CD4-positive, alpha-beta T cell treated with Interleukin-15 for 1 hour (primary cell): ENCODE measurements at regions not wholly inside any gene's neighbourhood (a gene's known extent, or its start where the extent isn't known, plus 50 kb on each side); places are given as distances from the start of the nearest gene placed in this dataset.
"Not testable (repeated sequence)": the region's sequence is repeated elsewhere in the genome, so short reads cannot be mapped to it uniquely, and the experiment has no call there.

ENCODE experiments used
- DNase-seq: peaks from one replicate; pipeline ENCODE4 v3.0.0-alpha.2; 2020

GRCh38 chr6:104676679-104677078 is 183.0 kb downstream of the HACE1 start:
- DNase-seq: not testable (repeated sequence)

DNA sequence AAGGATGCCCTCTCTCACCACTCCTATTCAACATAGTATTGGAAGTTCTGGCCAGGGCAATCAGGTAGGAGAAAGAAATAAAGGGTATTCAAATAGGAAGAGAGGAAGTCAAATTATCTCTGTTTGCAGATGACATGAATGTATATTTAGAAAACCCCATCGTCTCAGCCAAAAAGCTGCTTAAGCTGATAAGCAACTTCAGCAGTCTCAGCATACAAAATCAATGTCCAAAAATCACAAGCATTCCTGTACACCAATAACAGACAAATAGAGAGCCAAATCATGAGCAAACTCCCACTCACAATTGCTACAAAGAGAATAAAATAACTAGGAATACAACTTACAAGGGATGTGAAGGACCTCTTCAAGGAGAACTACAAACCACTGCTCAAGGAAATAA is 184.6 kb downstream of the HACE1 start:
- DNase-seq: not testable (repeated sequence)

GRCh38 chr6:104673078-104673477 is 186.6 kb downstream of the HACE1 start:
- DNase-seq: not testable (repeated sequence)

GRCh38 chr6:104671591-104671891 is 188.2 kb downstream of the HACE1 start:
- not testable (repeated sequence) for DNase-seq

- not testable (repeated sequence) for DNase-seq
Measured at GRCh38 chr6:104670834-104671590, 188.7 kb downstream of the HACE1 start.

GRCh38 chr6:104669483-104669882 is 190.2 kb downstream of the HACE1 start:
- no peak for DNase-seq

GRCh38 chr6:104656235-104656634 is 203.5 kb downstream of the HACE1 start:
- DNase-seq: no peak

DNA sequence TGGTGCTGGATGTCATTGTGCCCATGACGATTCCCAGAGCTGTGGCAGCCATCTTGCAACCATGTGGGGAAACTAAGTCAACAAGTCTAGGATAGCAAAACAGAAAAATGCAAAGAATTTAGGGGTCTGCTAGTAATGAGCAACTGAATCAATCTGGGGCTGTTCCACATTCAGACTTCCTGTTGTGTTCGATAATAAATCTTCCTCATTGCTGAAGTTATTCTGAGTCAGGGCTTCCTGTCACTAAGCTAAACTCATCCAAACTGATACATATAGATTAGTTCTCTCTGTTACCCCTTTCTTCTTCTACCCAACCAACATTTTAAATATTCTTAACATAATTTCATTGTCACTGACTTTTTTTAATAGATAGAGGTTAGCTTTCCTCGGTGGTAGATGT is 205.9 kb downstream of the HACE1 start:
- DNase-seq: no peak

DNA sequence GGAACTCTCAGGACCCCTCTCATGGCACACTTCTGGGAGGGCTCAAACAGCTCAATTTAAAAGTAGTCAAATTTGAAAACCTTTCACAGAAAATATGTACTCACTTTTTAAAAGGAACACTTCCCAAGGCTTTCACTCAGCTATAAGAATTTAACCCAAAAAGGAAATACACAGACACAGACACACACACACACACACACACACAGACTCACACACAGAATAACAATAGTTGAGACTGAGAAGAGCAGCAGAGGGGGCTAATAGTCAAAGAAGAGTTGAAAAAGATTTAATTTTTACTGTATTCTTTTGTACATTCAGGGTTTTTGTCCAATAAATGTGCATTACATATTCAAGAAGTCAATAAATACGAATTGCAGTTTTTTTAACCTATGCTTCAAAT is 211.4 kb downstream of the HACE1 start:
- no peak for DNase-seq

GRCh38 chr6:104644848-104645247 is 214.9 kb downstream of the HACE1 start:
- DNase-seq: no peak

- no peak for DNase-seq
Measured at GRCh38 chr6:104642871-104643270, 216.8 kb downstream of the HACE1 start.

GRCh38 chr6:104640761-104641160 is 219.0 kb downstream of the HACE1 start:
- no peak for DNase-seq

- DNase-seq: no peak
Measured at GRCh38 chr6:104640150-104640700, 219.5 kb downstream of the HACE1 start.

DNA sequence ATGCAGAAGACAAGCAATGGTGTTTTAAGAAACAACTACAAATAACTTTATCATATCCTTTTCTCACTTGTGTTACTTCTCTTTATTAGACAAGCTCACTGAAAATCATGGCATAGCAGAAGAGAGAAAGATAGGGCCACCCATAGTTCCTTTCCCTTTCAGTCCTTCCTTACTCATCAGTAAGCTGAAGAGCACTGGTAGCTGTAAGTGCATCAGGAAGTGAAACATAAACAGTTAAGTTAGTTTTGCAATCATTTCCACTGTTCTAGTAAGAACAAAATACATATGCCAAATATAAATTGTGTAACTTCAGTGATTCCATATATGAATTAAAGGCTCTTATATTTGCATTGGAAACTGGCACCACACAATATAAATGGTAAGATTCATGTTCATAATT is 220.1 kb downstream of the HACE1 start:
- no peak for DNase-seq

DNA sequence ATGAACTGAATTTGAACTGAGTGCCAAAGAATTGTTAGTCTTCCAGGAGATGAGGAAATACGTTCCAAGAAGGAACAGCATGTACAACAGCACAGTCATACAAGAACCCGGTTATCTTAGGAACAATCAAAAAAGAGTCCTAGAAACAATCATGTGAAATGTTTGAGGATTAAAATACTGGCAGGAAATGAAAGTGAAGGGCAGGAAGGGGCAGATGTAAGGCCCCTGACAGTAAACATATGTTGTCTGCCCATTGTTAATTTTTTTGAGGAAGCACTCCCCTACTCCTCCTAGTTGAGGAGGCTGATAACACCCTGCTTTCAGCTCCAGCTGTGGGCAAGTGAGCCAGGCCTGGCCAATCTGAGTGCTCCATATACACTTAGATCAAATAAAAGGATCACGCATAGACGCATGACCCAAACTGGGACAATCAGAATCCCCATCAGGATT is 220.9 kb downstream of the HACE1 start:
- DNase-seq: no peak

DNA sequence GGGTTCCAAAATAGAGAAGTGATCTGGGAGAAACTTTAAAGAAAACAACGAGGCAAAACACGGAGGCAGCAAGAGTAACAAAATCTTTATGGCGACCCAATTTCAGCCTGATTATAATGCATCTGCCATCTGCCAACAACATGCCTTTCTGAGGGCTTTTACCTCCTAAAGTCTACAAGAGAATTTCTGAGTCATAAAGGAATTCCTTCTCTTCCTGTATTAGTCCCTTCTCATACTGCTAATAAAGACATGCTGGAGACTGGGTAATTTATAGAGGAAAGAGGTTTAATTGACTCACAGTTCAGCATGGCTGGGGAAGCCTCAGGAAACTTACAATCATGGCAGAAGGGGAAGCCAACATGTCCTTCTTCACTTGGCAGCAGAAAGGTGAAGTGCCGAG is 226.6 kb downstream of the HACE1 start:
- DNase-seq: no peak

DNA sequence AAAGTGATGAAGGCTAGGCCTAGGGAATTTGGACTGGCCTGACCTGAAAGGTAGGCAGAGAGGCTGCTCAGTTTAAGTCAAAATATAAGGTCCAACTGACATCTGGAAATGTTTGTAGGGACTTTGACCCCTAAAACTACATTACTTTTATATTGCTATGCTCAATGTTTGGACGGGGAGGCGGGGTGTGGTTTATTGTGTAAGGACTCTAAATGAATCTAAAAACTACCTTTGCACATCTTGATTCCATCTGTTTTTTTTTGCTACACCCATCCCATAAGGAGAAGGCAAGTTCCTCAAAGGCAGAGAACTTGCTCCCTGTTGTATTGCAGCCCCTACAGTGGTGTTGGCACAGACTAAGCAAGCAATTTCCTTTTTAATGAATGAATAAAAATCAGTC is 227.1 kb downstream of the HACE1 start:
- no peak for DNase-seq

DNA sequence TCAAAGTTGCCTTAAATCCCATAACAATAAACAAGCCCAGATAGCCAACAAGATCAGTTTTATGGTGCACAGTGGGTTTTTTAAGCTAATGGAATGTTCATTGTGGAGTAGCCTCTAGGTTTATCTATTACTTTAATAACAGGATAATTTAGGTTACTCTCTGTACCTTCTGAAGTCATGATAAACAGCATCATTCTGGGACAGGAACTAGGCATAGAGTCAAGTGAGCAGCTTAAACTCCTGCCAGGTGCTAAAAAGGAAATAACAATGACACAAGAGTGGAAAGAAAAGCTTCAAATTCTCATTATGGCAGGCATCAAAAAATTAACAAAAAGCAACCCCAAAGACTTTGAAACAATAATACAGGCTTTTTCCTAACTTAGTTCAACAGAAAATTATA is 228.8 kb downstream of the HACE1 start:
- DNase-seq: no peak

GRCh38 chr6:104630522-104630921 is 229.2 kb downstream of the HACE1 start:
- DNase-seq: no peak

- DNase-seq: no peak
Measured at GRCh38 chr6:104629826-104630225, 229.9 kb downstream of the HACE1 start.

GRCh38 chr6:104625536-104625935 is 234.2 kb downstream of the HACE1 start:
- no peak for DNase-seq

DNA sequence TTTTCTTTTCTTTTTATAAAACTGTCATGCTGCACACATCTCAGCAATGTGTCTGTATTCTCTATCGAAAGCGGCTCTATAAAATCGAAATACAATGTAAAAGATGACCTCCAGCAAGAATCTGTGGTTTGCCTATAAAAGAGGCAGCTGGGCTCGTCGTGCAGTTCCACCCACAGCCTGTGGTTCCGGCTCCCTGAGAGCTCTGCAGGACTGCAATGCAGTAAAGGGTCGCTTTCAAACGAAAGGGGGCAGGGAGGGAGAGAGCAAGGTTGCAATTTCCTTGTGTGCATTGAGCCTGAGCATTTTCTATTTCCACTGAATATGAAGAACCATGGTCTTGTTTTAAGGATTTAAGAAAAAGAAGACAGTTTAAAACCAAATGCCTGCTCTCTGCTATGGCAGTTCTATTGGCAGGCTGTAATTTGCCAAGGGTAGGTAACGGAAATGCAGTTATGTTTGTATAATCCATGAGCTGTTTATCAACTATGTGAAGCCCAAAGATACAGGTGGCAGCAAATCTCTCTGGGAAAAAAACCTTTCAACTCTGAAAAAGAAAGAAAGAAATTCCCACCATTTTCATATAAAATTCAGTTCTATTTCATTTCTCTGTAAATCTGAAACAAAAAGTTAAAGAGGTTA is 236.5 kb downstream of the HACE1 start:
- no peak for DNase-seq

- DNase-seq: no peak
Measured at GRCh38 chr6:104621396-104621795, 238.3 kb downstream of the HACE1 start.

DNA sequence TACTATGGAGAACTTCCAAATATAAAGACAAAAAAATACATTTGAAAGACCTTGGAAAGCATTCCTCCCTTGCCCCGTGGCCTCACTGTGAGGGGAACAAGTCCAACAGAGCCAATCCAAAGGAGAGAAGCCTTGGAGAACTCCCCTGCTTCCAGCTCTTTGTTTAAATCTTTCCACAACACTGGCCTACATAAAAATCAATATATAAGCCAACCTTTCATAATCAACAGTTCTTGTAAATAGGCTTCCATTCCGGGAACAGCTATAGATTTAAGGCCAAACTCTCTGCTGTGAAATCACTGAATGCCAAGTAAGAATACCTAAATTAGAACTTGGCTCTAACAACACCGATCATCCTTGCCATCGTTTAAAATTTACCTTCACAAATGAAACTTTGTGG is 242.1 kb downstream of the HACE1 start:
- no peak for DNase-seq

GRCh38 chr6:104614394-104614793 is 245.3 kb downstream of the HACE1 start:
- no peak for DNase-seq
